ENCODE measurements at regions not wholly inside any gene's neighbourhood (a gene's known extent, or its start where the extent isn't known, plus 50 kb on each side); places are given as distances from the start of the nearest gene placed in this dataset.

DNA sequence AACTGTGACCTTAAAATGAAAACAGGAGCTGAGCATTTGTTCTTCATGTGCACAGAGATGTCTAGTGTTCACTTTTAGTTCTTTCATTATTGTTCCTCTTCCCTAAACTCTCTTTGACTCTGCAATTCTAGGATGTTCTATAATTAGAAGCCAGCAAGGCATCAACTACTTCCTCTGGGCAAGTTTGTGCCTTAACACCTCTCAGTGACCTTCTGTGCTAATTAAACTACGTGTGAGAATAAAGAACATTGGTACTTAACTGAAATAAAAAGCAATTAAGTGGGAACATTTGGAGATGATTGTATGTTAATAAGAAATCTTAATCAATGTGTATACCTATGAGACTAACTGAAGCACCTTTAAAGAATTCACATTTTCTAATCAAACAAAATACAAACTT is 242.8 kb downstream of the RASEF start:
- DNase-seq (ENCODE audit: low spot score): no peak
- Mint-ChIP-seq H3K4me1 (ENCODE audit: unreplicated experiment) (peaks cover 3% of the 10 kb centered on the region), H3K27ac (ENCODE audit: unreplicated experiment) (no peak overlapping the region), H3K4me3 (ENCODE audit: unreplicated experiment) (no peak overlapping the region), H3K9me3 (ENCODE audit: unreplicated experiment) (no peaks in the 10 kb centered on the region), H3K36me3 (ENCODE audit: low read depth, unreplicated experiment) (no peaks in the 10 kb centered on the region), H3K27me3 (ENCODE audit: unreplicated experiment) (no peaks in the 10 kb centered on the region)
- TF ChIP-seq, protein P1, sequence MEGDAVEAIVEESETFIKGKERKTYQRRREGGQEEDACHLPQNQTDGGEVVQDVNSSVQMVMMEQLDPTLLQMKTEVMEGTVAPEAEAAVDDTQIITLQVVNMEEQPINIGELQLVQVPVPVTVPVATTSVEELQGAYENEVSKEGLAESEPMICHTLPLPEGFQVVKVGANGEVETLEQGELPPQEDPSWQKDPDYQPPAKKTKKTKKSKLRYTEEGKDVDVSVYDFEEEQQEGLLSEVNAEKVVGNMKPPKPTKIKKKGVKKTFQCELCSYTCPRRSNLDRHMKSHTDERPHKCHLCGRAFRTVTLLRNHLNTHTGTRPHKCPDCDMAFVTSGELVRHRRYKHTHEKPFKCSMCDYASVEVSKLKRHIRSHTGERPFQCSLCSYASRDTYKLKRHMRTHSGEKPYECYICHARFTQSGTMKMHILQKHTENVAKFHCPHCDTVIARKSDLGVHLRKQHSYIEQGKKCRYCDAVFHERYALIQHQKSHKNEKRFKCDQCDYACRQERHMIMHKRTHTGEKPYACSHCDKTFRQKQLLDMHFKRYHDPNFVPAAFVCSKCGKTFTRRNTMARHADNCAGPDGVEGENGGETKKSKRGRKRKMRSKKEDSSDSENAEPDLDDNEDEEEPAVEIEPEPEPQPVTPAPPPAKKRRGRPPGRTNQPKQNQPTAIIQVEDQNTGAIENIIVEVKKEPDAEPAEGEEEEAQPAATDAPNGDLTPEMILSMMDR (IDR thresholded peaks at IDR 0.05; ENCODE audit: unreplicated experiment): no peak

DNA sequence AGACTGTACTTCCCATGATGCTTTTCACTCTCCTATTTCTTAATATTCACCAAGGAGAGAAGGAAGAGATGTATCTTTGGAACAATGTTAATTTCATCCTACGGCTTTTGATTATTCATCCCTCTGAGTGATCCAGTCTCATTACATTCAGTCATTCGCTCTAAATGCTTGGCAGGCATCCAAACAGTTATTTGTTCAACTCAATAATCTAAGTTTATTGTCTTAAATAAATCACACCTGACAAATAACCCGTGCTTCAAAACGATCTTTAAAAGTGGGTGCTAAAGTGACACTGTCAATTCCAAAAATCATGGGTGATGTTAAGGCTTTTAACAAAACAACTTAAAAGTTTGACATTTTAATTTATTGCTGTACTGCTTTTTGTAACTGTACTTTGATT is 233.1 kb downstream of the RASEF start:
- H3K9me3 Mint-ChIP-seq (ENCODE audit: unreplicated experiment): no peaks in the 10 kb centered on the region

DNA sequence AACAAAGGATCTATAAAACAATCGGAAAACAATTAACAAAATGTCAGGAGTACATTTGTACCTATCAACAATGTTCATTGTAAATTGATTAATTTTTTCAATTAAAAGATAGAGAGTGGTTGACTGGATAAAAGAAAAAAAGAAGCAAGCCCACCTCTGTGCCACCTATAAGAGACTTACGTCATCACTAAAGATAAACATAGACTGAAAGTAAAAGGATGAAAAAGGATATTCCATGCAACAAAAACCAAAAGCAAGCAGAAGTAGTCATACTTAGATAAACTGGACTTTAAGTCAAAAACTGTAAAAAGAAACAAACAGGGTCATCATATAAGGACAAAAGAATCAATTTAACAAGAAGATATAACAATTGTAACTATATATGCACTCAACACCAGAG is 197.4 kb downstream of the RASEF start:
- no peaks in the 10 kb centered on the region for H3K4me1 Mint-ChIP-seq (ENCODE audit: unreplicated experiment)
- H3K27ac Mint-ChIP-seq (ENCODE audit: unreplicated experiment): no peak overlapping the region
- H3K27me3 Mint-ChIP-seq (ENCODE audit: unreplicated experiment): peaks cover 2% of the 10 kb centered on the region
- no peak overlapping the region for H3K4me3 Mint-ChIP-seq (ENCODE audit: unreplicated experiment)
- TF ChIP-seq, protein P1 (IDR thresholded peaks at IDR 0.05; ENCODE audit: unreplicated experiment): no peak
- no peaks in the 10 kb centered on the region for H3K9me3 Mint-ChIP-seq (ENCODE audit: unreplicated experiment)
- DNase-seq (ENCODE audit: low spot score): no peak
- no peaks in the 10 kb centered on the region for H3K36me3 Mint-ChIP-seq (ENCODE audit: low read depth, unreplicated experiment)

More for the DNA sequence above, 233.1 kb downstream of the RASEF start:
- Mint-ChIP-seq H3K4me3 (ENCODE audit: unreplicated experiment) (no peak overlapping the region), H3K36me3 (ENCODE audit: low read depth, unreplicated experiment) (no peaks in the 10 kb centered on the region), H3K27me3 (ENCODE audit: unreplicated experiment) (peaks cover 1% of the 10 kb centered on the region), H3K4me1 (ENCODE audit: unreplicated experiment) (no peaks in the 10 kb centered on the region), H3K27ac (ENCODE audit: unreplicated experiment) (no peak overlapping the region)
- TF ChIP-seq, protein P1 (IDR thresholded peaks at IDR 0.05; ENCODE audit: unreplicated experiment): no peak
- DNase-seq (ENCODE audit: low spot score): no peak

DNA sequence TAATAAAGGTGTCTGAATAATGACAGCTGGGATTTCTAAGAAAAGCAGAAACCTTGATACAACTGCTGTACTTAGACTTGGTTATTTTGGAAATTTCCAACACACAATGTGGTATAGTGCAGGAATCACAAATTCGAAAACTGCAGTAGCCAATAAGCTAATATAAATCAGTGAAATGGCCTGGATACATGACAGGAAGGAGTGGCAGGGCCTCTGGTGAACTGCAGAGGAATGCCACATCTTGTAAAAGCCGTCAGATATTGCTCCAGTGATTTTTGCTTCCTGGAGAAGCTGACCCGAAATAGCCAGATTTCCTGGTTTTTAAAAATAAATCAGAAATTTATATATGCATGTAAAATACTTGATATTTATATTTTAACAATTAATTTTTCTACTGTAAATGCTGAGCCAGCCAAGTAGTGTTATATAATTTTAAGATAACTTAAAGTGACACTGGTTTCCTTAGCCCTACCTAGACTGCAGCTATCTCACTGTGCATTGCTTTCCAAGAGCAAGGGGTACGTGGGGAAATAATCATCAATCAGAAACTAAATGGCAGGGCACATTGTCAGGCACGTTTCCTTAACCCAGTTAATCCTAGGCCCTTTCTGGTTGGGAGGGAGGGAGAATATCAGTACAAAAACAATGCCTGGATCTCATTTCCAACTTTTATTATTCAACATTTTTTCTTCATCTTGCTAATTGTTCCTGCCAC is 182.4 kb downstream of the RASEF start:
- Mint-ChIP-seq H3K36me3 (ENCODE audit: low read depth, unreplicated experiment) (no peaks in the 10 kb centered on the region), H3K4me3 (ENCODE audit: unreplicated experiment) (no peak overlapping the region), H3K27ac (ENCODE audit: unreplicated experiment) (no peak overlapping the region), H3K9me3 (ENCODE audit: unreplicated experiment) (no peaks in the 10 kb centered on the region), H3K27me3 (ENCODE audit: unreplicated experiment) (peaks cover 1% of the 10 kb centered on the region), H3K4me1 (ENCODE audit: unreplicated experiment) (peaks cover 6% of the 10 kb centered on the region)
- no peak for DNase-seq (ENCODE audit: low spot score)
- TF ChIP-seq, protein P1 (IDR thresholded peaks at IDR 0.05; ENCODE audit: unreplicated experiment): no peak

DNA sequence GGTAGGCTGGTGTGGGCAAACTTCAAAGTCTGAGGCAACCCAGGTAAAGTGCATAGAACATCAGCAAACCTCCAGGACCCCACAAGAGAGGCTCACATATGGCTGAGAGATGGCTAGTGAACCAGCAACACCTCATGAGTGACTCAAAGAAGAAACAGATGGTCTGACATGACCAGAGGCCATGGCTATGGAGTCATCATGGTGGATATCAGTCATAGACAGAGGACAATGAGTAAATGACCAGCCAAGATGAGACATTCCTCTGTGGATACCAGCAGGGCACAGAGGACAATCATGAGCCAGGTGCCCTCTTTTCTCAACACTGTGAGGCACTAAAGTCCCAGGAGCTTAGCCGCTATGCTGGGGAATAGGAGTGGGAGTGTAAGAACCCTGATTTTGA is 180.8 kb downstream of the RASEF start:
- H3K9me3 Mint-ChIP-seq (ENCODE audit: unreplicated experiment): no peaks in the 10 kb centered on the region
- H3K27me3 Mint-ChIP-seq (ENCODE audit: unreplicated experiment): peaks cover 1% of the 10 kb centered on the region
- H3K36me3 Mint-ChIP-seq (ENCODE audit: low read depth, unreplicated experiment): no peaks in the 10 kb centered on the region
- H3K4me1 Mint-ChIP-seq (ENCODE audit: unreplicated experiment): peaks cover 6% of the 10 kb centered on the region
- no peak overlapping the region for H3K27ac Mint-ChIP-seq (ENCODE audit: unreplicated experiment)
- TF ChIP-seq, protein P1 (IDR thresholded peaks at IDR 0.05; ENCODE audit: unreplicated experiment): no peak
- no peak overlapping the region for H3K4me3 Mint-ChIP-seq (ENCODE audit: unreplicated experiment)
- no peak for DNase-seq (ENCODE audit: low spot score)

All from endothelial cell (in vitro differentiated cells).